ENCODE measurements at regions not wholly inside any gene's neighbourhood (a gene's known extent, or its start where the extent isn't known, plus 50 kb on each side); places are given as distances from the start of the nearest gene placed in this dataset.

- TF ChIP-seq, protein P1, sequence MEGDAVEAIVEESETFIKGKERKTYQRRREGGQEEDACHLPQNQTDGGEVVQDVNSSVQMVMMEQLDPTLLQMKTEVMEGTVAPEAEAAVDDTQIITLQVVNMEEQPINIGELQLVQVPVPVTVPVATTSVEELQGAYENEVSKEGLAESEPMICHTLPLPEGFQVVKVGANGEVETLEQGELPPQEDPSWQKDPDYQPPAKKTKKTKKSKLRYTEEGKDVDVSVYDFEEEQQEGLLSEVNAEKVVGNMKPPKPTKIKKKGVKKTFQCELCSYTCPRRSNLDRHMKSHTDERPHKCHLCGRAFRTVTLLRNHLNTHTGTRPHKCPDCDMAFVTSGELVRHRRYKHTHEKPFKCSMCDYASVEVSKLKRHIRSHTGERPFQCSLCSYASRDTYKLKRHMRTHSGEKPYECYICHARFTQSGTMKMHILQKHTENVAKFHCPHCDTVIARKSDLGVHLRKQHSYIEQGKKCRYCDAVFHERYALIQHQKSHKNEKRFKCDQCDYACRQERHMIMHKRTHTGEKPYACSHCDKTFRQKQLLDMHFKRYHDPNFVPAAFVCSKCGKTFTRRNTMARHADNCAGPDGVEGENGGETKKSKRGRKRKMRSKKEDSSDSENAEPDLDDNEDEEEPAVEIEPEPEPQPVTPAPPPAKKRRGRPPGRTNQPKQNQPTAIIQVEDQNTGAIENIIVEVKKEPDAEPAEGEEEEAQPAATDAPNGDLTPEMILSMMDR (IDR thresholded peaks at IDR 0.05; ENCODE audit: control insufficient read depth, insufficient read depth, low read depth, low read length, missing control alignments), result no peak
- DNase-seq (ENCODE audit: low read depth), result no peak
- no peak overlapping the region for H3K4me3 ChIP-seq (ENCODE audit: control insufficient read depth, low read depth, low read length)
Measured at GRCh38 chr3:181568248-181568647, 143.5 kb upstream of the SOX2 start.

- DNase-seq (ENCODE audit: low read depth), result no peak
- TF ChIP-seq, protein P1 (IDR thresholded peaks at IDR 0.05; ENCODE audit: control insufficient read depth, insufficient read depth, low read depth, low read length, missing control alignments), result no peak
Measured at GRCh38 chr3:181567311-181568075, 144.2 kb upstream of the SOX2 start.

GRCh38 chr3:181565416-181565815 is 146.3 kb upstream of the SOX2 start:
- TF ChIP-seq, protein P1 (IDR thresholded peaks at IDR 0.05; ENCODE audit: control insufficient read depth, insufficient read depth, low read depth, low read length, missing control alignments), result no peak
- no peak overlapping the region for H3K4me3 ChIP-seq (ENCODE audit: control insufficient read depth, low read depth, low read length)
- no peak for DNase-seq (ENCODE audit: low read depth)

More at GRCh38 chr3:181567311-181568075, 144.2 kb upstream of the SOX2 start:
- H3K4me3 ChIP-seq (ENCODE audit: control insufficient read depth, low read depth, low read length), result no peak overlapping the region

GRCh38 chr3:181564222-181564621 is 147.5 kb upstream of the SOX2 start:
- DNase-seq (ENCODE audit: low read depth), result no peak
- no peak overlapping the region for H3K4me3 ChIP-seq (ENCODE audit: control insufficient read depth, low read depth, low read length)
- TF ChIP-seq, protein P1 (IDR thresholded peaks at IDR 0.05; ENCODE audit: control insufficient read depth, insufficient read depth, low read depth, low read length, missing control alignments), result no peak

DNA sequence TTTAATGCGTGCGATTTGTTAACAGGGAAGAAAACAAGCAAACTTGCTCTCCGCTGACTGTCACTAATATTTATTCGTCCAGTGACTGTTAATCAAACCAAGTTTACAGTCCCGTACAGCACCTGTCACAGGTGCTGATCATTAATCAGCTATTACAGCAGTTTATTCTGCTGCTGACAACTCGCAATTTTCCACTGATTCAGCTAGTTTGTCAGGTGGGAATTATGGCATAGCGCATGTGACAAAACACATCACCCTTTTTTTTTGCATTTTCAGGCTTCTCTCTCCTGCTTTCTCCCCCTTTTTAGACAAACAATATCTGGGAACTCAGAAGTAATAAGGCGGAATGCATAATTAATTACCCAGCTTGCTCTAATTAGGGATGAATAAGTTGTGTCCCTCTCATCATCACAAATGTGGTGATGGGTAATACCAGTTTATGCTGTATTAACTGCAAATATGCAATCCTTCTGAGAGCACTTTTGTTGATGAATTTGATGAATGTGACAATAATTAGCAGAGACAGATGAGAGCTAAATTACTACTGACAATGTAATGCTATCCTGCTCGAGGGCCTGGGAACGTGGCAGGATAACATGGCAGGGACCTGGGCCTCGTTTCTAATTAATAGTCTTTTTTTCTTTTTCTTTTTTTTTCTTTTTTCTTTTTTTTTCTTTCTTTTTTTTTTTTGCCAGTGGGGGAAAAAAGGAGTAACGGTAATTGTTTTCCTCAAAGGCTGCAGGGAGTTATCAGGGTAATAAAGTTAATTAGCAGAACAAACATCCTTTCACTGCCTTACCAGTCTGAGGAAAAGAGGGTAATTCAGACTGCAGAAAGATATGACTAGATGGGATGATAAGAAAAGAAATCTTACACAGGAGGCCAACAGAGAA is 150.3 kb upstream of the SOX2 start:
- DNase-seq (ENCODE audit: low read depth), result no peak
- TF ChIP-seq, protein P1 (IDR thresholded peaks at IDR 0.05; ENCODE audit: control insufficient read depth, insufficient read depth, low read depth, low read length, missing control alignments), result no peak
- H3K4me3 ChIP-seq (ENCODE audit: control insufficient read depth, low read depth, low read length), result no peak overlapping the region

- no peak overlapping the region for H3K4me3 ChIP-seq (ENCODE audit: control insufficient read depth, low read depth, low read length)
- TF ChIP-seq, protein P1 (IDR thresholded peaks at IDR 0.05; ENCODE audit: control insufficient read depth, insufficient read depth, low read depth, low read length, missing control alignments), result no peak
- no peak for DNase-seq (ENCODE audit: low read depth)
Measured at GRCh38 chr3:181558870-181559269, 152.9 kb upstream of the SOX2 start.
